A549 (cell line): ENCODE measurements at regions not wholly inside any gene's neighbourhood (a gene's known extent, or its start where the extent isn't known, plus 50 kb on each side); places are given as distances from the start of the nearest gene placed in this dataset.

Source experiments
- ATAC-seq, 2 experiments: fragments of 200-7000 bp in 1 of 2; fragments of >200 bp in 1 of 2; cut with Nextera tagmentation in 1 of 2; cut with Tn5 transposase in 1 of 2; 3 replicates each; pipeline versions ENCODE4 v1.8.0 to v1.9.1; 2018 to 2020; ENCODE audit warnings: mild to moderate bottlenecking in 1 of 2, moderate library complexity in 1 of 2
- CTCF ChIA-PET: fragments of 300-600 bp; sonication (Branson Sonifier 250); formaldehyde crosslinking; extraction: SDS; loops from one replicate; lab custom pipeline; 2021; ENCODE audit warnings: antibody characterized with exemption, inconsistent platforms; lab: Yijun Ruan, JAX
- POLR2A ChIA-PET: fragments of 350-600 bp; formaldehyde crosslinking; extraction: SDS; loops from one replicate; lab custom pipeline; 2021; ENCODE audit warnings: antibody characterized with exemption, inconsistent platforms; lab: Yijun Ruan, JAX
- DNase-seq, 2 experiments: peaks; one replicate each; pipeline versions ENCODE4 v3.0.0 to v3.0.0-alpha.2; 2011 to 2016; ENCODE audit warnings: low read depth in 1 of 2, low spot score in 1 of 2
- FAIRE-seq: peaks from 2 replicates; lab custom pipeline; 2011; peaks lifted over from hg19 to GRCh38; lab: Jason Lieb, UNC
- H3K27ac ChIP-seq, 2 experiments: fragments of >200 bp; sonication (Bioruptor Twin); formaldehyde crosslinking; 3 replicates each; pipeline ENCODE4 v1.5.1; 2016 to 2017
- H3K4me1 ChIP-seq: fragments of >200 bp; sonication (Bioruptor Twin); formaldehyde crosslinking; 3 replicates; pipeline ENCODE4 v1.6.1; 2016
- H3K4me2 ChIP-seq: fragments of >200 bp; sonication (Bioruptor Twin); formaldehyde crosslinking; 3 replicates; pipeline ENCODE4 v1.6.1; 2016
- H3K4me3 ChIP-seq: fragments of >200 bp; sonication (Bioruptor Twin); formaldehyde crosslinking; 3 replicates; pipeline ENCODE4 v1.5.1; 2016
- H3K9me3 ChIP-seq: fragments of >200 bp; sonication (Bioruptor Twin); formaldehyde crosslinking; 3 replicates; pipeline ENCODE4 v1.6.1; 2016
- CBX2 ChIP-seq: fragments of 200-600 bp; sonication (generic); IDR thresholded peaks from 2 replicates; pipeline ENCODE4 v1.6.1; 2016; ENCODE audit warnings: low read depth, mild to moderate bottlenecking, borderline replicate concordance
- CEBPB ChIP-seq, 2 experiments: fragments of >200 bp in 1 of 2; sonication (Bioruptor Twin) in 1 of 2; formaldehyde crosslinking in 1 of 2; IDR thresholded peaks; 2 replicates each; pipeline ENCODE4 v1.6.1; 2012 to 2016
- CHD4 ChIP-seq: fragments of 200-600 bp; sonication (generic); IDR thresholded peaks from 2 replicates; pipeline ENCODE4 v1.6.1; 2016; ENCODE audit warnings: antibody characterized with exemption, mild to moderate bottlenecking, borderline replicate concordance
- EHF ChIP-seq: fragments of 250-450 bp; sonication (Bioruptor Pico); IDR thresholded peaks from 2 replicates; pipeline ENCODE4 v1.5.0; 2020; ENCODE audit warnings: mild to moderate bottlenecking
- EP300 ChIP-seq, 2 experiments: fragments of >200 bp; sonication (Bioruptor Twin); formaldehyde crosslinking; IDR thresholded peaks; 2 replicates in 1 of 2; 3 replicates in 1 of 2; pipeline ENCODE4 v1.6.1; 2016 to 2017
- FOSB ChIP-seq: fragments of 250-450 bp; sonication (Bioruptor Pico); IDR thresholded peaks from 2 replicates; pipeline ENCODE4 v1.5.0; 2020; ENCODE audit warnings: mild to moderate bottlenecking, moderate library complexity
- GATA3 ChIP-seq: IDR thresholded peaks from 2 replicates; pipeline ENCODE4 v1.6.1; 2012; ENCODE audit warnings: borderline replicate concordance
- HOXA7 ChIP-seq: fragments of 250-450 bp; sonication (Bioruptor Pico); IDR thresholded peaks from 2 replicates; pipeline ENCODE4 v1.5.0; 2020; ENCODE audit warnings: mild to moderate bottlenecking, moderate library complexity
- HOXB13 ChIP-seq: fragments of 250-450 bp; sonication (Bioruptor Pico); IDR thresholded peaks from 2 replicates; pipeline ENCODE4 v1.5.0; 2020; ENCODE audit warnings: low read depth, mild to moderate bottlenecking, moderate library complexity
- HOXB5 ChIP-seq: fragments of 250-450 bp; sonication (Bioruptor Pico); IDR thresholded peaks from 2 replicates; pipeline ENCODE4 v1.5.0; 2020; ENCODE audit warnings: mild to moderate bottlenecking, moderate library complexity
- JUN ChIP-seq, 2 experiments: fragments of >200 bp; sonication (Bioruptor Twin); formaldehyde crosslinking; IDR thresholded peaks; 2 replicates in 1 of 2; 3 replicates in 1 of 2; pipeline ENCODE4 v1.6.1; 2016 to 2017
- JUNB ChIP-seq: fragments of >200 bp; sonication (Bioruptor Twin); formaldehyde crosslinking; IDR thresholded peaks from 2 replicates; pipeline ENCODE4 v1.6.1; 2016
- MAFK ChIP-seq: fragments of 450-650 bp; IDR thresholded peaks from 2 replicates; pipeline ENCODE4 v1.6.1; 2014; ENCODE audit not compliant: partially characterized antibody
- MYC ChIP-seq: IDR thresholded peaks from 2 replicates; pipeline ENCODE4 v1.6.1; 2012; ENCODE audit warnings: mild to moderate bottlenecking, inconsistent platforms, low read length, improper control_type of control experiment, borderline replicate concordance
- NFE2L2 ChIP-seq: fragments of 150-350 bp; conservative IDR thresholded peaks from 2 replicates; pipeline ENCODE4 v1.6.1; 2014; ENCODE audit warnings: low read length
- NR3C1 ChIP-seq: fragments of >200 bp; sonication (Bioruptor Twin); formaldehyde crosslinking; IDR thresholded peaks from 3 replicates; pipeline ENCODE4 v1.6.1; 2017
- POLR2A ChIP-seq: IDR thresholded peaks from 2 replicates; pipeline ENCODE4 v1.6.1; 2012; ENCODE audit warnings: mild to moderate bottlenecking, low read length
- POLR2AphosphoS2 ChIP-seq: conservative IDR thresholded peaks from 2 replicates; pipeline ENCODE4 v1.6.1; 2012; ENCODE audit warnings: low read length, improper control_type of control experiment, inconsistent platforms
- RAD21 ChIP-seq, 2 experiments: fragments of >200 bp in 1 of 2; sonication (Bioruptor Twin) in 1 of 2; formaldehyde crosslinking in 1 of 2; IDR thresholded peaks in 1 of 2; conservative IDR thresholded peaks in 1 of 2; 2 replicates in 1 of 2; 3 replicates in 1 of 2; pipeline ENCODE4 v1.6.1; 2012 to 2018; ENCODE audit warnings: inconsistent platforms in 1 of 2
- RCOR1 ChIP-seq: fragments of 150-350 bp; IDR thresholded peaks from 2 replicates; pipeline ENCODE4 v1.6.1; 2014; ENCODE audit warnings: antibody characterized with exemption, low read length, low read depth
- SMC3 ChIP-seq: fragments of >200 bp; sonication (Bioruptor Twin); formaldehyde crosslinking; IDR thresholded peaks from 3 replicates; pipeline ENCODE4 v1.6.1; 2018; ENCODE audit warnings: inconsistent platforms
- SREBF2 ChIP-seq: fragments of 450-650 bp; IDR thresholded peaks from 2 replicates; pipeline ENCODE4 v1.6.1; 2014; ENCODE audit warnings: mild to moderate bottlenecking, moderate library complexity
- TP53 ChIP-seq: fragments of 250-450 bp; sonication (Bioruptor Pico); IDR thresholded peaks from 2 replicates; pipeline ENCODE4 v1.5.0; 2021; ENCODE audit warnings: mild to moderate bottlenecking, moderate library complexity
- ZNF302 ChIP-seq: fragments of 250-450 bp; sonication (Bioruptor Pico); IDR thresholded peaks from 2 replicates; pipeline ENCODE4 v1.9.0; 2021; ENCODE audit warnings: inconsistent platforms, mild to moderate bottlenecking, moderate library complexity
- WGBS: methylation state at CpG from one replicate; pipeline ENCODE4 v1.1.6; 2017; ENCODE audit errors: missing lambda C conversion rate; 5-methylcytosine and 5-hydroxymethylcytosine counted together
- TF ChIP-seq, protein P1 (sequence below): fragments of 150-350 bp; IDR thresholded peaks from 2 replicates; pipeline ENCODE4 v1.6.1; 2014; ENCODE audit warnings: low read depth, mild to moderate bottlenecking, low read length
- TF ChIP-seq, protein P2 (sequence below): IDR thresholded peaks from 2 replicates; pipeline ENCODE4 v1.6.1; 2012; ENCODE audit warnings: low read depth, borderline replicate concordance
- TF ChIP-seq, protein P3 (sequence below): fragments of >200 bp; sonication (Bioruptor Twin); formaldehyde crosslinking; IDR thresholded peaks from 3 replicates; pipeline ENCODE4 v1.6.1; 2016

- CTCF ChIA-PET: interaction anchor here (2.1 kb wide), 1 partner anchor 13 kb away, joined by 8 read pairs; no protein-coding TSS in a partner anchor
- FAIRE-seq: peak; percentile 18
- ATAC-seq: no peak
Measured at GRCh38 chr12:19880721-19881120, 441.4 kb downstream of the AEBP2 start.

GRCh38 chr12:19882346-19882745 is 443.1 kb downstream of the AEBP2 start:
- DNase-seq (no peak), ATAC-seq (no peak), FAIRE-seq (no peak)
- POLR2A ChIA-PET: no interaction called here
- H3K4me2 ChIP-seq: no peak overlapping the region
- CTCF ChIA-PET: interaction anchor here (1.5 to 2.1 kb wide), 2 partner anchors 11 to 52 kb away, joined by 3 to 8 read pairs; no protein-coding TSS in a partner anchor
- no peak overlapping the region for H3K4me3 ChIP-seq
- WGBS: 80% methylated on average over 3 of the region's 3 CpGs
- H3K9me3 ChIP-seq: no peaks in the 10 kb centered on the region
- no peak overlapping the region for H3K27ac ChIP-seq
- no peak for TF ChIP-seq CBX2
- no peak for TF ChIP-seq POLR2A
- no peak for TF ChIP-seq FOSB
- H3K4me1 ChIP-seq: peaks cover 28% of the 10 kb centered on the region

More at GRCh38 chr12:19880721-19881120, 441.4 kb downstream of the AEBP2 start:
- Histone ChIP-seq H3K4me1 (peaks cover 20% of the 10 kb centered on the region), H3K27ac (no peak overlapping the region), H3K4me2 (no peak overlapping the region)
- DNase-seq: no peak
- no peak for TF ChIP-seq GATA3
- no peak for TF ChIP-seq EHF (CRISPR knock-in tag)
- no peak for TF ChIP-seq HOXB13 (CRISPR knock-in tag)
- TF ChIP-seq CBX2: no peak
- TF ChIP-seq RCOR1: no peak
- TF ChIP-seq MAFK: no peak
- no peak for TF ChIP-seq HOXB5 (CRISPR knock-in tag)
- no peak for TF ChIP-seq JUNB
- TF ChIP-seq TP53: no peak
- TF ChIP-seq, protein P1, sequence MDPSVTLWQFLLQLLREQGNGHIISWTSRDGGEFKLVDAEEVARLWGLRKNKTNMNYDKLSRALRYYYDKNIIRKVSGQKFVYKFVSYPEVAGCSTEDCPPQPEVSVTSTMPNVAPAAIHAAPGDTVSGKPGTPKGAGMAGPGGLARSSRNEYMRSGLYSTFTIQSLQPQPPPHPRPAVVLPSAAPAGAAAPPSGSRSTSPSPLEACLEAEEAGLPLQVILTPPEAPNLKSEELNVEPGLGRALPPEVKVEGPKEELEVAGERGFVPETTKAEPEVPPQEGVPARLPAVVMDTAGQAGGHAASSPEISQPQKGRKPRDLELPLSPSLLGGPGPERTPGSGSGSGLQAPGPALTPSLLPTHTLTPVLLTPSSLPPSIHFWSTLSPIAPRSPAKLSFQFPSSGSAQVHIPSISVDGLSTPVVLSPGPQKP: no peak
- no peak for TF ChIP-seq POLR2A
- TF ChIP-seq MYC: no peak
- no peak for TF ChIP-seq HOXA7
- no peak for TF ChIP-seq NR3C1
- no peak for TF ChIP-seq SMC3
- TF ChIP-seq ZNF302 (CRISPR knock-in tag): no peak
- no peak for TF ChIP-seq POLR2AphosphoS2
- TF ChIP-seq, protein P2, sequence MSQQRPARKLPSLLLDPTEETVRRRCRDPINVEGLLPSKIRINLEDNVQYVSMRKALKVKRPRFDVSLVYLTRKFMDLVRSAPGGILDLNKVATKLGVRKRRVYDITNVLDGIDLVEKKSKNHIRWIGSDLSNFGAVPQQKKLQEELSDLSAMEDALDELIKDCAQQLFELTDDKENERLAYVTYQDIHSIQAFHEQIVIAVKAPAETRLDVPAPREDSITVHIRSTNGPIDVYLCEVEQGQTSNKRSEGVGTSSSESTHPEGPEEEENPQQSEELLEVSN: no peak
- no peak for TF ChIP-seq NFE2L2
- TF ChIP-seq, all 56 proteins: peak for 0
- Histone ChIP-seq H3K4me3 (no peak overlapping the region), H3K9me3 (no peaks in the 10 kb centered on the region)
- POLR2A ChIA-PET: no interaction called here

DNA sequence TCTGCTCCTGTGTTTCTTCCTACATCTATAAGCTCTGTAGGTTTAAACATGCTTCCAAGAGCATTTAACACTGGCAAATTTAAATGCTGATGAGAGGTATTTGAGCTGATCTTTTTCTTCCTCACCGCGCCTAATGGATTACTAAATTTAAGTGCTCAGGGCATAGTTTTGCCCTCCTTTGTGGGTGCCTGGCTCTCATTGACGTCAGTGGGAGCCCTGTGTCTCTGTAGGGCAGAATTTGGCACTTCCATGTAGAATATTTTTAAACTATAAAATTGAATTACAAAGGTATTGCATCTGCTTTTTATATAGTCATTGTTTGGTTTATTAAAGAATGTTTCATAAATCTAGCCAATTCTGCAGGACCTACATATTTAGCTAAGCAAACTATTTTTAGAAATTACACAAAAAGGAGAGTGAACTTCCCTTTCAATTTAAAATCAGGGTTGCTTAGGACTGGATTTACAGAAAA is 444.8 kb downstream of the AEBP2 start:
- POLR2A ChIA-PET: no interaction called here
- peak; percentile 47 to 61; a peak in 4 of 6 replicates for ATAC-seq
- peak in 1 of 2 experiments; percentile 51 for DNase-seq
- peak overlapping the region in 1 of 2 experiments; percentile 61; a peak in 4 of 6 replicates for H3K27ac ChIP-seq
- peaks cover 28% of the 10 kb centered on the region for H3K4me1 ChIP-seq
- H3K4me3 ChIP-seq: no peak overlapping the region
- CTCF ChIA-PET: interaction anchor here (0.8 kb wide), 1 partner anchor 9 kb away, joined by 3 read pairs; no protein-coding TSS in a partner anchor
- no peaks in the 10 kb centered on the region for H3K9me3 ChIP-seq
- no peak for FAIRE-seq
- TF ChIP-seq CEBPB (IDR thresholded peaks at IDR 0.05) (peak in 1 of 2 experiments; percentile 22; a peak in 1 of 4 replicates), EP300 (IDR thresholded peaks at IDR 0.05) (peak; percentile 64 to 72; a peak in 3 of 5 replicates), JUN (IDR thresholded peaks at IDR 0.05) (peak in 1 of 2 experiments; percentile 70; a peak in 3 of 5 replicates), MAFK (peak; percentile 57), CBX2 (no peak), JUNB (peak; percentile 42; the same call in 1 of the 2 replicates), SMC3 (peak; percentile 18; the same call in 1 of the 3 replicates), CHD4 (no peak), SREBF2 (no peak), RAD21 (conservative IDR thresholded peaks at IDR 0.05 in 1 of 2, IDR thresholded peaks at IDR 0.05 in 1 of 2) (peak in 1 of 2 experiments; percentile 27; a peak in 1 of 5 replicates)
- TF ChIP-seq, protein P3, sequence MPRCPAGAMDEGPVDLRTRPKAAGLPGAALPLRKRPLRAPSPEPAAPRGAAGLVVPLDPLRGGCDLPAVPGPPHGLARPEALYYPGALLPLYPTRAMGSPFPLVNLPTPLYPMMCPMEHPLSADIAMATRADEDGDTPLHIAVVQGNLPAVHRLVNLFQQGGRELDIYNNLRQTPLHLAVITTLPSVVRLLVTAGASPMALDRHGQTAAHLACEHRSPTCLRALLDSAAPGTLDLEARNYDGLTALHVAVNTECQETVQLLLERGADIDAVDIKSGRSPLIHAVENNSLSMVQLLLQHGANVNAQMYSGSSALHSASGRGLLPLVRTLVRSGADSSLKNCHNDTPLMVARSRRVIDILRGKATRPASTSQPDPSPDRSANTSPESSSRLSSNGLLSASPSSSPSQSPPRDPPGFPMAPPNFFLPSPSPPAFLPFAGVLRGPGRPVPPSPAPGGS: 0 out of 3 replicates have a peak, but pooled peaks have one; percentile 39
- TF ChIP-seq, all 56 proteins: peak for 8
- WGBS: 31% methylated on average over 3 of the region's 3 CpGs
- H3K4me2 ChIP-seq: peak overlapping the region; percentile 43
